DND-41 (cell line): ENCODE measurements at regions not wholly inside any gene's neighbourhood (a gene's known extent, or its start where the extent isn't known, plus 50 kb on each side); places are given as distances from the start of the nearest gene placed in this dataset.

ENCODE experiments used
- CTCF ChIP-seq: IDR thresholded peaks from 2 replicates; pipeline ENCODE4 v1.5.1; 2012; ENCODE audit warnings: borderline replicate concordance, low read length, moderate library complexity, mild to moderate bottlenecking; ENCODE audit not compliant: poor library complexity, severe bottlenecking; ENCODE audit errors: extremely low read depth
- EZH2 ChIP-seq: IDR thresholded peaks from 3 replicates; pipeline ENCODE4 v1.6.1; 2012; ENCODE audit warnings: borderline replicate concordance, low read depth, mild to moderate bottlenecking, moderate library complexity, low read length, inconsistent platforms; ENCODE audit not compliant: severe bottlenecking

DNA sequence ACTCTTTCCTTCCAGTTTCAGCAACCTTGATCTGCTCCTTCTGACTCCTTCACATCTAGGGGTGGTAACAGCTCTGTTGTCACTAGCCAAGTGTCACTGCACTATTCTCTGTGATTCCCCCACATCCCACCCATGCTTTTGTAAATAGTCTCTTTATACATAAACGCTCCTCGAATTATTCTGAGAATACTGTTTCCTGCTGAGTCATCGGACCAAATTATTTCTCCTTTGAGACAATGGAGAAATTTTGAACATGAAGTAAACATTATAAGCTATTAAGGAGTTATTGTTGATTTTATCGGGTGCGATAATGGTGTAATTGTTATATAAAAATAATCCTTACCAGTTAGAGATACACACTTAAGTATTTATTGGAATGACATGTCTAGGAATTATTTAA lies 245.1 kb upstream of the RPS6KA3 start:
- no peak for TF ChIP-seq CTCF
- no peak for TF ChIP-seq EZH2
